ENCODE measurements at regions not wholly inside any gene's neighbourhood (a gene's known extent, or its start where the extent isn't known, plus 50 kb on each side); places are given as distances from the start of the nearest gene placed in this dataset.

DNA sequence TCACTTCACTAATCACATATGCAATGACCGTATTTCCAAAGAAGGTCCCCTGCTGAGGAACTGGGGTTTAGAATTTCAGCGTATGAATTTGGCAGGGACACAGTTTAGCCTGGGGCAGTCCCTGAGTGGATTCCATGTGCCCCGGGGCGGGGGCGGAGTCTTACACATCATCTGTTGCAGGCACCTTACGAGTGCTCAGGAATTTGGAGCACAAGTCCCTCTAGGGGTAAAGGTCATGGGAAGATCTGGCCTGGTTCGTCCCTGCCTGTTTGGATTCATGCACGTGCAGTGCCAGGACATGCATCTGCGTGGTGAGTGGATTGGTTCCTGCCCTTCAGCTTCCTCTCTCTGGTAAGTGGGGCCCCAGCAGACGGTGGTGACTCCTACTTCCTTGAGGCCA lies 208.3 kb upstream of the C1orf174 start:
- TF ChIP-seq, protein P1, sequence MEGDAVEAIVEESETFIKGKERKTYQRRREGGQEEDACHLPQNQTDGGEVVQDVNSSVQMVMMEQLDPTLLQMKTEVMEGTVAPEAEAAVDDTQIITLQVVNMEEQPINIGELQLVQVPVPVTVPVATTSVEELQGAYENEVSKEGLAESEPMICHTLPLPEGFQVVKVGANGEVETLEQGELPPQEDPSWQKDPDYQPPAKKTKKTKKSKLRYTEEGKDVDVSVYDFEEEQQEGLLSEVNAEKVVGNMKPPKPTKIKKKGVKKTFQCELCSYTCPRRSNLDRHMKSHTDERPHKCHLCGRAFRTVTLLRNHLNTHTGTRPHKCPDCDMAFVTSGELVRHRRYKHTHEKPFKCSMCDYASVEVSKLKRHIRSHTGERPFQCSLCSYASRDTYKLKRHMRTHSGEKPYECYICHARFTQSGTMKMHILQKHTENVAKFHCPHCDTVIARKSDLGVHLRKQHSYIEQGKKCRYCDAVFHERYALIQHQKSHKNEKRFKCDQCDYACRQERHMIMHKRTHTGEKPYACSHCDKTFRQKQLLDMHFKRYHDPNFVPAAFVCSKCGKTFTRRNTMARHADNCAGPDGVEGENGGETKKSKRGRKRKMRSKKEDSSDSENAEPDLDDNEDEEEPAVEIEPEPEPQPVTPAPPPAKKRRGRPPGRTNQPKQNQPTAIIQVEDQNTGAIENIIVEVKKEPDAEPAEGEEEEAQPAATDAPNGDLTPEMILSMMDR (IDR thresholded peaks at IDR 0.05), result no peak
- TF ChIP-seq POLR2A (IDR thresholded peaks at IDR 0.05), result no peak

Data from right lobe of liver (tissue), 4 donors.